ENCODE measurements at regions not wholly inside any gene's neighbourhood (a gene's known extent, or its start where the extent isn't known, plus 50 kb on each side); places are given as distances from the start of the nearest gene placed in this dataset.

GRCh38 chr20:22394583-22394982 lies 189.8 kb downstream of the FOXA2 start:
- TF ChIP-seq CTCF (IDR thresholded peaks at IDR 0.05; ENCODE audit: low read depth, low read length, poor library complexity, severe bottlenecking) (no peak), EZH2phosphoT487 (IDR thresholded peaks at IDR 0.05; ENCODE audit: borderline replicate concordance, low read length) (no peak)

Measured in DOHH2 (cell line).